MM.1S (cell line): ENCODE measurements at regions not wholly inside any gene's neighbourhood (a gene's known extent, or its start where the extent isn't known, plus 50 kb on each side); places are given as distances from the start of the nearest gene placed in this dataset.

Experiments
- DNase-seq: peaks from one replicate; pipeline ENCODE4 v3.0.0-alpha.2; 2015
- H2AFZ ChIP-seq: fragments of 300-600 bp; sonication (generic); 2 replicates; pipeline ENCODE4 v1.6.0; 2016; ENCODE audit warnings: antibody characterized with exemption, low read length
- H3F3A ChIP-seq: fragments of 300-600 bp; sonication (generic); 2 replicates; pipeline ENCODE4 v1.6.1; 2016; ENCODE audit warnings: mild to moderate bottlenecking, antibody characterized with exemption, low read length, moderate library complexity, mixed read lengths; ENCODE audit not compliant: insufficient read depth
- H3K27ac ChIP-seq: fragments of 300-600 bp; sonication (generic); 2 replicates; pipeline ENCODE4 v1.5.1; 2016; ENCODE audit warnings: mild to moderate bottlenecking, low read length
- H3K27me3 ChIP-seq: fragments of 300-600 bp; sonication (generic); replicated peaks from 2 replicates; pipeline ENCODE4 v1.6.0; 2016; ENCODE audit warnings: low read length; ENCODE audit not compliant: insufficient read depth
- H3K36me3 ChIP-seq: fragments of 300-600 bp; sonication (generic); replicated peaks from 2 replicates; pipeline ENCODE4 v1.6.1; 2016; ENCODE audit warnings: mild to moderate bottlenecking, low read length, mixed read lengths; ENCODE audit not compliant: insufficient read depth
- H3K4me1 ChIP-seq: fragments of 300-600 bp; sonication (generic); 2 replicates; pipeline ENCODE4 v1.6.1; 2016; ENCODE audit warnings: low read length, mixed read lengths
- H3K4me2 ChIP-seq: fragments of 300-600 bp; sonication (generic); 2 replicates; pipeline ENCODE4 v1.6.0; 2016; ENCODE audit warnings: low read depth, low read length
- H3K4me3 ChIP-seq: fragments of 300-600 bp; sonication (generic); 2 replicates; pipeline ENCODE4 v1.5.1; 2016; ENCODE audit warnings: low read length, mixed read lengths
- H3K79me2 ChIP-seq: fragments of 300-600 bp; sonication (generic); 2 replicates; pipeline ENCODE4 v1.6.1; 2016; ENCODE audit warnings: mixed run types, low read length, mixed read lengths
- H3K9ac ChIP-seq: fragments of 300-600 bp; sonication (generic); 2 replicates; pipeline ENCODE4 v1.6.1; 2016; ENCODE audit warnings: low read length, mixed read lengths
- H3K9me2 ChIP-seq: fragments of 300-600 bp; sonication (generic); replicated peaks from 2 replicates; pipeline ENCODE4 v1.6.1; 2016; ENCODE audit warnings: mild to moderate bottlenecking, low read length, mixed read lengths; ENCODE audit not compliant: insufficient read depth
- H3K9me3 ChIP-seq: fragments of 300-600 bp; sonication (generic); replicated peaks from 2 replicates; pipeline ENCODE4 v1.6.1; 2016; ENCODE audit warnings: mild to moderate bottlenecking, low read length, mixed read lengths; ENCODE audit not compliant: insufficient read depth
- H4K20me1 ChIP-seq: fragments of 300-600 bp; sonication (generic); 2 replicates; pipeline ENCODE4 v1.6.1; 2016; ENCODE audit warnings: mild to moderate bottlenecking, low read length, moderate library complexity, mixed read lengths; ENCODE audit not compliant: insufficient read depth
- CTCF ChIP-seq: fragments of 300-600 bp; sonication (generic); IDR thresholded peaks from 2 replicates; pipeline ENCODE4 v1.5.1; 2016; ENCODE audit warnings: antibody characterized with exemption, low read length, mixed read lengths
- EZH2 ChIP-seq: fragments of 300-600 bp; sonication (generic); optimal IDR thresholded peaks from 2 replicates; pipeline ENCODE3; 2017; ENCODE audit warnings: low read depth, mild to moderate bottlenecking, antibody characterized with exemption, low read length, mixed read lengths
- EZH2phosphoT487 ChIP-seq: fragments of 300-600 bp; sonication (generic); IDR thresholded peaks from 2 replicates; pipeline ENCODE4 v1.6.1; 2018; ENCODE audit warnings: antibody characterized with exemption, low read length

DNA sequence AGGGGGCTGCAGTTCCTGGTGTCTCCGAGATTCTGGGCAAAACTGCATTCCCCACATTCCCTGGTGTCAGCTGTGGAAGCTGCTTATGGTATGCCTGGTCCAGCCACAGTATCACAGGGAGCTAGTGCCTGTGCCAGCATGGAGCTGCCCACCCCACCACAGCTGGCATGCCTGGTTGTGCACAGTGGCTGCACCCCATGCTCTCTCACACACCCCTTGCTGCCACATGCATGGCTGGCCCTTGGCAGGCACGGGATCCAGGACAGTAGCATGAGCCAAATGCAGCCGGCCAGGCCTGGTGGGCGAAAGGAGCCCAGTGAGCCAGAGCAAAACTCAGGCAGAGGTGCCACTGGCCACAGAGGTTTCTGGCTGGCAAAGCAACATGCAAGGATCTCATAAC, 418.0 kb upstream of the SPOCK3 start:
- H3K27me3 ChIP-seq, result no peaks in the 10 kb centered on the region
- no peak overlapping the region for H3K9ac ChIP-seq
- H3K9me2 ChIP-seq, result no peaks in the 10 kb centered on the region
- H3K36me3 ChIP-seq, result no peaks in the 10 kb centered on the region
- no peaks in the 10 kb centered on the region for H3K4me1 ChIP-seq
- no peaks in the 10 kb centered on the region for H3F3A ChIP-seq
- H3K4me2 ChIP-seq, result no peak overlapping the region
- no peaks in the 10 kb centered on the region for H4K20me1 ChIP-seq
- H3K27ac ChIP-seq, result no peak overlapping the region
- TF ChIP-seq CTCF, result no peak
- TF ChIP-seq EZH2phosphoT487, result no peak
- TF ChIP-seq EZH2, result no peak
- DNase-seq, result no peak
- no peaks in the 10 kb centered on the region for H3K9me3 ChIP-seq
- H3K4me3 ChIP-seq, result no peak overlapping the region
- no peaks in the 10 kb centered on the region for H3K79me2 ChIP-seq
- no peak overlapping the region for H2AFZ ChIP-seq

DNA sequence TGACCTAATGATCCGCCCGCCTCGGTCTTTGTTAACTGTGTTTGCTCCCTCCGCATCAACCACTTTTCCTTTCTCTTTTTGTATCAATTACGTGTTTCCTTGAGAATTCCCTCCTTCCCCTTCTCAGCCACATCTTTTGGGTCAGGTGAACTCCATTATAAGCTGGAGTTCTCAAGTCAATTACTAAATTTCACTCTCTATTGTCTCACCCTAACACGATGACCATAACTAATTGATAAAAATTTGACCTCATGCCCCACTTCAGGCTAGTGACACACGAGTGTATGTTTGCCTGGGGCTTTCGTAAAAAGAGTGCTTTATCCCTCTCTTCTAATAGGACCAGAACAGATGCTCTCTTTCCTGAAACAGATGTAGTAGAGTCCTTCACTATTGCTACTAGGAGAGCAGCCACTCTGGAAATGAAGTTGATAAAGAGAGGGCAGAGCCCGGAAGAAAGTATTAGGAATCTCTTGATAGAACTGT, 403.6 kb upstream of the ANXA10 start:
- Histone ChIP-seq H2AFZ (no peak overlapping the region), H4K20me1 (no peaks in the 10 kb centered on the region; the same call in 1 of the 2 replicates), H3K9ac (no peak overlapping the region), H3K9me3 (no peaks in the 10 kb centered on the region), H3K4me3 (no peak overlapping the region), H3K27me3 (no peaks in the 10 kb centered on the region), H3K36me3 (no peaks in the 10 kb centered on the region), H3K4me1 (no peaks in the 10 kb centered on the region), H3K27ac (no peak overlapping the region), H3K4me2 (no peak overlapping the region), H3F3A (no peaks in the 10 kb centered on the region), H3K9me2 (no peaks in the 10 kb centered on the region), H3K79me2 (no peaks in the 10 kb centered on the region)
- no peak for TF ChIP-seq EZH2
- no peak for TF ChIP-seq CTCF
- no peak for TF ChIP-seq EZH2phosphoT487
- DNase-seq, result no peak

GRCh38 chr4:167702391-167702790, 389.9 kb upstream of the ANXA10 start:
- Histone ChIP-seq H3K27ac (no peak overlapping the region), H3K4me1 (peaks cover 10% of the 10 kb centered on the region; the same call in 1 of the 2 replicates), H3K9me3 (no peaks in the 10 kb centered on the region), H3K4me2 (no peak overlapping the region), H3F3A (no peaks in the 10 kb centered on the region), H3K79me2 (no peaks in the 10 kb centered on the region), H3K9ac (no peak overlapping the region), H4K20me1 (no peaks in the 10 kb centered on the region), H3K27me3 (no peaks in the 10 kb centered on the region), H3K36me3 (no peaks in the 10 kb centered on the region), H2AFZ (no peak overlapping the region), H3K9me2 (no peaks in the 10 kb centered on the region), H3K4me3 (no peak overlapping the region)
- TF ChIP-seq EZH2phosphoT487 (no peak), EZH2 (no peak), CTCF (no peak)
- DNase-seq, result no peak
